SK-N-SH (cell line): ENCODE measurements at regions not wholly inside any gene's neighbourhood (a gene's known extent, or its start where the extent isn't known, plus 50 kb on each side); places are given as distances from the start of the nearest gene placed in this dataset.

Source experiments
- CTCF ChIA-PET: fragments of 300-600, 350-600 bp; formaldehyde crosslinking; extraction: SDS; loops from one replicate; lab custom pipeline; 2021; lab: Yijun Ruan, JAX
- POLR2A ChIA-PET: fragments of 350-600 bp; sonication (Branson Sonifier 250); formaldehyde crosslinking; extraction: SDS; loops from one replicate; lab custom pipeline; 2020; ENCODE audit warnings: antibody characterized with exemption, inconsistent platforms; lab: Yijun Ruan, JAX
- DNase-seq: peaks from one replicate; pipeline ENCODE4 v3.0.0; 2012
- H2AFZ ChIP-seq: fragments of 200-600 bp; sonication (generic); 2 replicates; pipeline ENCODE4 v1.8.1; 2016; ENCODE audit warnings: antibody characterized with exemption, mild to moderate bottlenecking, low read depth
- H3F3A ChIP-seq: fragments of 200-600 bp; sonication (generic); replicated peaks from 2 replicates; pipeline ENCODE3; 2016; ENCODE audit warnings: antibody characterized with exemption, mild to moderate bottlenecking; ENCODE audit not compliant: insufficient read depth
- H3K27ac ChIP-seq, 2 experiments: fragments of 200-500 bp in 1 of 2; fragments of 200-600 bp in 1 of 2; sonication (Bioruptor generic) in 1 of 2; sonication (generic), shearing (Covaris generic) in 1 of 2; 2 replicates each; pipeline versions ENCODE4 v1.5.1 to v1.6.1; 2014 to 2016; ENCODE audit warnings: low read depth in 2 of 2, inconsistent platforms in 1 of 2, low read length in 1 of 2, mild to moderate bottlenecking in 1 of 2, mixed read lengths in 1 of 2
- H3K27me3 ChIP-seq: fragments of 200-600 bp; sonication (generic), shearing (Covaris generic); 2 replicates; pipeline ENCODE4 v1.6.1; 2016; ENCODE audit warnings: mixed run types; ENCODE audit not compliant: insufficient read depth
- H3K36me3 ChIP-seq, 2 experiments: fragments of 200-500 bp in 1 of 2; fragments of 200-600 bp in 1 of 2; sonication (Bioruptor generic) in 1 of 2; sonication (generic) in 1 of 2; replicated peaks in 1 of 2; 2 replicates each; pipeline versions ENCODE3 to v1.5.1; 2014 to 2016; ENCODE audit warnings: low read length in 1 of 2, mild to moderate bottlenecking in 1 of 2; ENCODE audit not compliant: insufficient read depth in 2 of 2, control insufficient read depth in 1 of 2
- H3K4me1 ChIP-seq, 2 experiments: fragments of 200-500 bp in 1 of 2; fragments of 200-600 bp in 1 of 2; sonication (Bioruptor generic) in 1 of 2; sonication (generic), shearing (Covaris generic) in 1 of 2; 2 replicates each; pipeline versions ENCODE4 v1.5.1 to v1.6.1; 2014 to 2016; ENCODE audit warnings: low read depth in 1 of 2, low read length in 1 of 2, mixed run types in 1 of 2; ENCODE audit not compliant: insufficient read depth in 2 of 2, control insufficient read depth in 1 of 2
- H3K4me2 ChIP-seq: fragments of 200-600 bp; sonication (generic), shearing (Covaris generic); 2 replicates; pipeline ENCODE4 v1.6.1; 2017; ENCODE audit warnings: mixed run types
- H3K4me3 ChIP-seq, 2 experiments: fragments of 200-500 bp in 1 of 2; fragments of 200-600 bp in 1 of 2; sonication (Bioruptor generic) in 1 of 2; sonication (generic), shearing (Covaris generic) in 1 of 2; 2 replicates each; pipeline versions ENCODE4 v1.5.1 to v1.8.1; 2014 to 2016; ENCODE audit warnings: low read depth in 2 of 2, inconsistent platforms in 1 of 2, low read length in 1 of 2, mild to moderate bottlenecking in 1 of 2, mixed read lengths in 1 of 2, moderate library complexity in 1 of 2
- H3K79me2 ChIP-seq: fragments of 200-600 bp; sonication (generic); 2 replicates; pipeline ENCODE4 v1.8.1; 2017; ENCODE audit warnings: mild to moderate bottlenecking; ENCODE audit not compliant: insufficient read depth
- H3K9ac ChIP-seq: fragments of 200-600 bp; sonication (generic); 2 replicates; pipeline ENCODE4 v1.6.1; 2017; ENCODE audit warnings: mixed run types
- H3K9me2 ChIP-seq: fragments of 200-600 bp; sonication (generic); 2 replicates; pipeline ENCODE4 v1.6.1; 2017; ENCODE audit warnings: mixed run types
- H3K9me3 ChIP-seq: fragments of 200-600 bp; sonication (generic); 2 replicates; pipeline ENCODE4 v1.6.1; 2017; ENCODE audit warnings: mixed run types, mild to moderate bottlenecking, moderate library complexity
- H4K20me1 ChIP-seq: fragments of 200-600 bp; sonication (generic); 2 replicates; pipeline ENCODE4 v1.6.1; 2017; ENCODE audit warnings: mild to moderate bottlenecking, mixed run types; ENCODE audit not compliant: insufficient read depth
- EZH2phosphoT487 ChIP-seq: fragments of 200-600 bp; sonication (generic); IDR thresholded peaks from 2 replicates; pipeline ENCODE4 v1.6.1; 2017; ENCODE audit warnings: low read depth, mixed run types, mild to moderate bottlenecking, antibody characterized with exemption, moderate library complexity, borderline replicate concordance
- FOSL2 ChIP-seq: IDR thresholded peaks from 2 replicates; pipeline ENCODE4 v1.4.0; 2012; ENCODE audit warnings: low read depth, mild to moderate bottlenecking, moderate library complexity, borderline replicate concordance
- IRF3 ChIP-seq: fragments of 150-350 bp; IDR thresholded peaks from 2 replicates; pipeline ENCODE4 v1.6.1; 2016; ENCODE audit warnings: mild to moderate bottlenecking, low read depth, low read length
- JUND ChIP-seq: IDR thresholded peaks from 2 replicates; pipeline ENCODE4 v1.4.0; 2012
- MXI1 ChIP-seq: IDR thresholded peaks from 2 replicates; pipeline ENCODE4 v1.6.1; 2012; ENCODE audit warnings: mild to moderate bottlenecking, low read depth, low read length, improper control_type of control experiment
- NRF1 ChIP-seq: IDR thresholded peaks from 2 replicates; pipeline ENCODE4 v1.6.1; 2012; ENCODE audit warnings: low read depth, mild to moderate bottlenecking, low read length
- POLR2AphosphoS5 ChIP-seq: IDR thresholded peaks from 2 replicates; pipeline ENCODE4 v1.6.1; 2012; ENCODE audit warnings: low read depth, low read length
- RAD21 ChIP-seq: IDR thresholded peaks from 2 replicates; pipeline ENCODE4 v1.6.1; 2012; ENCODE audit warnings: mild to moderate bottlenecking, low read length
- RCOR1 ChIP-seq: fragments of 150-350 bp; IDR thresholded peaks from 2 replicates; pipeline ENCODE4 v1.6.1; 2017; ENCODE audit warnings: antibody characterized with exemption, low read length
- RFX5 ChIP-seq: IDR thresholded peaks from 2 replicates; pipeline ENCODE4 v1.6.1; 2012; ENCODE audit warnings: mild to moderate bottlenecking, improper control_type of control experiment, low read length
- TCF12 ChIP-seq: IDR thresholded peaks from 2 replicates; pipeline ENCODE4 v1.4.0; 2012
- TEAD4 ChIP-seq: IDR thresholded peaks from 2 replicates; pipeline ENCODE4 v1.4.0; 2012; ENCODE audit warnings: mild to moderate bottlenecking, borderline replicate concordance; ENCODE audit not compliant: insufficient read depth
- WGBS: methylation state at CpG from one replicate; pipeline ENCODE4 v1.1.6; 2017; ENCODE audit warnings: low lambda C conversion rate; 5-methylcytosine and 5-hydroxymethylcytosine counted together
- small RNA-seq, 7 experiments: library from RNA; depleted of rRNA; stranded (forward); fragments of <200 nt; gene quantifications; one replicate each; pipeline ENCODE3, GENCODE V24; 2012
- TF ChIP-seq, protein P1 (sequence below): IDR thresholded peaks from 2 replicates; pipeline ENCODE4 v1.6.1; 2012; ENCODE audit warnings: mild to moderate bottlenecking, low read depth, low read length, moderate library complexity
- TF ChIP-seq, protein P2 (sequence below): IDR thresholded peaks from 2 replicates; pipeline ENCODE4; 2012

GRCh38 chr15:67013696-67014095 lies 51.7 kb upstream of the SMAD3 start:
- no peak overlapping the region for H3K4me2 ChIP-seq
- H3K9me2 ChIP-seq, result no peaks in the 10 kb centered on the region
- peaks cover 0 to 6% of the 10 kb centered on the region in 2 experiments; a peak in 1 of 4 replicates for H3K4me1 ChIP-seq
- ChIA-PET POLR2A (no interaction called here), CTCF (no interaction called here)
- H3K27ac ChIP-seq, result no peak overlapping the region
- H4K20me1 ChIP-seq, result no peaks in the 10 kb centered on the region
- no peaks in the 10 kb centered on the region for H3K36me3 ChIP-seq
- no peak overlapping the region for H3K9ac ChIP-seq
- no peak overlapping the region for H3K4me3 ChIP-seq
- no peaks in the 10 kb centered on the region for H3K9me3 ChIP-seq
- H3K27me3 ChIP-seq, result no peaks in the 10 kb centered on the region
- DNase-seq, result no peak
- TF ChIP-seq RFX5, result no peak
- peak; percentile 45; the same call in 1 of the 2 replicates for TF ChIP-seq TCF12
- TF ChIP-seq EZH2phosphoT487, result no peak
- TF ChIP-seq, protein P1, sequence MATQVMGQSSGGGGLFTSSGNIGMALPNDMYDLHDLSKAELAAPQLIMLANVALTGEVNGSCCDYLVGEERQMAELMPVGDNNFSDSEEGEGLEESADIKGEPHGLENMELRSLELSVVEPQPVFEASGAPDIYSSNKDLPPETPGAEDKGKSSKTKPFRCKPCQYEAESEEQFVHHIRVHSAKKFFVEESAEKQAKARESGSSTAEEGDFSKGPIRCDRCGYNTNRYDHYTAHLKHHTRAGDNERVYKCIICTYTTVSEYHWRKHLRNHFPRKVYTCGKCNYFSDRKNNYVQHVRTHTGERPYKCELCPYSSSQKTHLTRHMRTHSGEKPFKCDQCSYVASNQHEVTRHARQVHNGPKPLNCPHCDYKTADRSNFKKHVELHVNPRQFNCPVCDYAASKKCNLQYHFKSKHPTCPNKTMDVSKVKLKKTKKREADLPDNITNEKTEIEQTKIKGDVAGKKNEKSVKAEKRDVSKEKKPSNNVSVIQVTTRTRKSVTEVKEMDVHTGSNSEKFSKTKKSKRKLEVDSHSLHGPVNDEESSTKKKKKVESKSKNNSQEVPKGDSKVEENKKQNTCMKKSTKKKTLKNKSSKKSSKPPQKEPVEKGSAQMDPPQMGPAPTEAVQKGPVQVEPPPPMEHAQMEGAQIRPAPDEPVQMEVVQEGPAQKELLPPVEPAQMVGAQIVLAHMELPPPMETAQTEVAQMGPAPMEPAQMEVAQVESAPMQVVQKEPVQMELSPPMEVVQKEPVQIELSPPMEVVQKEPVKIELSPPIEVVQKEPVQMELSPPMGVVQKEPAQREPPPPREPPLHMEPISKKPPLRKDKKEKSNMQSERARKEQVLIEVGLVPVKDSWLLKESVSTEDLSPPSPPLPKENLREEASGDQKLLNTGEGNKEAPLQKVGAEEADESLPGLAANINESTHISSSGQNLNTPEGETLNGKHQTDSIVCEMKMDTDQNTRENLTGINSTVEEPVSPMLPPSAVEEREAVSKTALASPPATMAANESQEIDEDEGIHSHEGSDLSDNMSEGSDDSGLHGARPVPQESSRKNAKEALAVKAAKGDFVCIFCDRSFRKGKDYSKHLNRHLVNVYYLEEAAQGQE, result no peak
- no peak for TF ChIP-seq JUND
- no peak for TF ChIP-seq IRF3
- TF ChIP-seq MXI1, result no peak
- TF ChIP-seq RCOR1, result no peak
- no peak for TF ChIP-seq POLR2AphosphoS5
- TF ChIP-seq RAD21, result no peak
- TF ChIP-seq, protein P2, sequence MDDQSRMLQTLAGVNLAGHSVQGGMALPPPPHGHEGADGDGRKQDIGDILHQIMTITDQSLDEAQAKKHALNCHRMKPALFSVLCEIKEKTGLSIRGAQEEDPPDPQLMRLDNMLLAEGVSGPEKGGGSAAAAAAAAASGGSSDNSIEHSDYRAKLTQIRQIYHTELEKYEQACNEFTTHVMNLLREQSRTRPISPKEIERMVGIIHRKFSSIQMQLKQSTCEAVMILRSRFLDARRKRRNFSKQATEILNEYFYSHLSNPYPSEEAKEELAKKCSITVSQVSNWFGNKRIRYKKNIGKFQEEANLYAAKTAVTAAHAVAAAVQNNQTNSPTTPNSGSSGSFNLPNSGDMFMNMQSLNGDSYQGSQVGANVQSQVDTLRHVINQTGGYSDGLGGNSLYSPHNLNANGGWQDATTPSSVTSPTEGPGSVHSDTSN, result no peak
- no peak for TF ChIP-seq NRF1
- no peak for TF ChIP-seq TEAD4
- peak; percentile 10; the same call in 1 of the 2 replicates for TF ChIP-seq FOSL2
- H3K79me2 ChIP-seq, result no peaks in the 10 kb centered on the region
- H3F3A ChIP-seq, result peaks cover 4% of the 10 kb centered on the region
- no peak overlapping the region for H2AFZ ChIP-seq
- WGBS, result 80% methylated on average over 9 of the region's 11 CpGs

Small RNA genes lying in the stretch of these regions (small RNA-seq; reads per million reads assigned to genes)
- gene HMGN2P47, result 0 reads per million in 7 experiments
